Neural cell (in vitro differentiated cells): ENCODE measurements at regions not wholly inside any gene's neighbourhood (a gene's known extent, or its start where the extent isn't known, plus 50 kb on each side); places are given as distances from the start of the nearest gene placed in this dataset.
"Not testable (repeated sequence)": the region's sequence is repeated elsewhere in the genome, so short reads cannot be mapped to it uniquely, and the experiment has no call there.

Experiments used
- H2AFZ ChIP-seq: fragments of 200-600, 300-800 bp; sonication (generic), shearing (Covaris generic); 2 replicates; pipeline ENCODE4 v1.6.0; 2014; ENCODE audit warnings: low read depth, mild to moderate bottlenecking, antibody characterized with exemption, low read length, moderate library complexity
- H3F3A ChIP-seq: fragments of 200-600 bp; shearing (Covaris generic); 2 replicates; pipeline ENCODE4 v1.6.1; 2016; ENCODE audit warnings: mild to moderate bottlenecking, moderate library complexity, mixed read lengths, antibody characterized with exemption, low read length; ENCODE audit not compliant: insufficient read depth, poor library complexity, severe bottlenecking
- H3K27ac ChIP-seq: fragments of 200-600, 300-800 bp; sonication (generic), shearing (Covaris generic); 2 replicates; pipeline ENCODE4 v1.5.1; 2014; ENCODE audit warnings: mild to moderate bottlenecking, low read length, moderate library complexity
- H3K27me3 ChIP-seq: fragments of 300-800, 200-600 bp; sonication (generic), shearing (Covaris generic); 2 replicates; pipeline ENCODE4 v1.6.0; 2014; ENCODE audit warnings: mild to moderate bottlenecking, low read depth, low read length, moderate library complexity; ENCODE audit not compliant: insufficient read depth
- H3K36me3 ChIP-seq: fragments of 300-800, 200-600 bp; sonication (generic), shearing (Covaris generic); 2 replicates; pipeline ENCODE4 v1.5.1; 2014; ENCODE audit warnings: mild to moderate bottlenecking, antibody characterized with exemption, low read length, moderate library complexity; ENCODE audit not compliant: insufficient read depth
- H3K4me2 ChIP-seq: fragments of 300-800, 200-600 bp; sonication (generic), shearing (Covaris generic); 2 replicates; pipeline ENCODE4 v1.6.0; 2014; ENCODE audit warnings: mild to moderate bottlenecking, low read length
- H3K4me3 ChIP-seq: fragments of 300-800, 200-600 bp; sonication (generic), shearing (Covaris generic); 2 replicates; pipeline ENCODE4 v1.5.1; 2014; ENCODE audit warnings: mild to moderate bottlenecking, low read length, moderate library complexity
- H3K79me2 ChIP-seq: fragments of 200-600 bp; shearing (Covaris generic); replicated peaks from 2 replicates; pipeline ENCODE4 v1.6.0; 2014; ENCODE audit warnings: mild to moderate bottlenecking, low read length, moderate library complexity; ENCODE audit not compliant: insufficient read depth
- H3K9ac ChIP-seq: fragments of 300-800, 200-600 bp; sonication (generic), shearing (Covaris generic); 2 replicates; pipeline ENCODE4 v1.6.1; 2016; ENCODE audit warnings: mild to moderate bottlenecking, low read length, mixed read lengths
- H3K9me2 ChIP-seq: fragments of 200-600 bp; shearing (Covaris generic); 2 replicates; pipeline ENCODE4 v1.6.1; 2016; ENCODE audit warnings: mild to moderate bottlenecking, low read length, mixed read lengths; ENCODE audit not compliant: insufficient read depth
- H3K9me3 ChIP-seq: fragments of 200-600, 300-800 bp; sonication (generic), shearing (Covaris generic); 2 replicates; pipeline ENCODE4 v1.6.1; 2016; ENCODE audit warnings: mild to moderate bottlenecking, mixed run types, low read length, moderate library complexity, mixed read lengths
- H4K20me1 ChIP-seq: fragments of 200-600 bp; shearing (Covaris generic); 2 replicates; pipeline ENCODE4 v1.6.1; 2016; ENCODE audit warnings: mild to moderate bottlenecking, mixed run types; ENCODE audit not compliant: insufficient read depth
- CTCF ChIP-seq: fragments of 450-650 bp; IDR thresholded peaks from 2 replicates; pipeline ENCODE4 v1.5.1; 2014; ENCODE audit warnings: antibody characterized with exemption, mild to moderate bottlenecking, moderate library complexity; ENCODE audit not compliant: poor library complexity, severe bottlenecking
- EP300 ChIP-seq: fragments of 450-650 bp; conservative IDR thresholded peaks from 2 replicates; pipeline ENCODE4 v1.6.1; 2014; ENCODE audit warnings: antibody characterized with exemption, mild to moderate bottlenecking, moderate library complexity; ENCODE audit not compliant: poor library complexity, severe bottlenecking
- EZH2 ChIP-seq: fragments of 200-600, 300-800 bp; shearing (Covaris generic), sonication (generic); IDR thresholded peaks from 2 replicates; pipeline ENCODE4 v1.6.1; 2014; ENCODE audit warnings: antibody characterized with exemption, low read length, borderline replicate concordance, mild to moderate bottlenecking; ENCODE audit not compliant: insufficient read depth, poor library complexity, severe bottlenecking
- MXI1 ChIP-seq: fragments of 450-650 bp; conservative IDR thresholded peaks from 2 replicates; pipeline ENCODE4 v1.6.1; 2014; ENCODE audit warnings: antibody characterized with exemption, mild to moderate bottlenecking; ENCODE audit not compliant: poor library complexity, severe bottlenecking
- POLR2AphosphoS5 ChIP-seq: IDR thresholded peaks from 2 replicates; pipeline ENCODE4 v1.6.1; 2012
- RAD21 ChIP-seq: fragments of 450-650 bp; conservative IDR thresholded peaks from 2 replicates; pipeline ENCODE4 v1.6.1; 2014; ENCODE audit warnings: antibody characterized with exemption, mild to moderate bottlenecking, moderate library complexity
- SMC3 ChIP-seq: fragments of 450-650 bp; conservative IDR thresholded peaks from 2 replicates; pipeline ENCODE4 v1.6.1; 2014; ENCODE audit warnings: antibody characterized with exemption, mild to moderate bottlenecking, moderate library complexity; ENCODE audit not compliant: poor library complexity
- TAF1 ChIP-seq: IDR thresholded peaks from 2 replicates; pipeline ENCODE4 v1.6.1; 2012; ENCODE audit warnings: low read depth
- TF ChIP-seq, protein P1 (sequence below): IDR thresholded peaks from 2 replicates; pipeline ENCODE4 v1.6.1; 2012; ENCODE audit warnings: borderline replicate concordance

GRCh38 chr2:177002983-177003382 lies 209.6 kb upstream of the HNRNPA3 start:
- TF ChIP-seq TAF1 (no peak), POLR2AphosphoS5 (no peak), RAD21 (no peak), SMC3 (no peak), EZH2 (no peak), EP300 (no peak), CTCF (no peak), MXI1 (no peak)
- TF ChIP-seq, protein P1, sequence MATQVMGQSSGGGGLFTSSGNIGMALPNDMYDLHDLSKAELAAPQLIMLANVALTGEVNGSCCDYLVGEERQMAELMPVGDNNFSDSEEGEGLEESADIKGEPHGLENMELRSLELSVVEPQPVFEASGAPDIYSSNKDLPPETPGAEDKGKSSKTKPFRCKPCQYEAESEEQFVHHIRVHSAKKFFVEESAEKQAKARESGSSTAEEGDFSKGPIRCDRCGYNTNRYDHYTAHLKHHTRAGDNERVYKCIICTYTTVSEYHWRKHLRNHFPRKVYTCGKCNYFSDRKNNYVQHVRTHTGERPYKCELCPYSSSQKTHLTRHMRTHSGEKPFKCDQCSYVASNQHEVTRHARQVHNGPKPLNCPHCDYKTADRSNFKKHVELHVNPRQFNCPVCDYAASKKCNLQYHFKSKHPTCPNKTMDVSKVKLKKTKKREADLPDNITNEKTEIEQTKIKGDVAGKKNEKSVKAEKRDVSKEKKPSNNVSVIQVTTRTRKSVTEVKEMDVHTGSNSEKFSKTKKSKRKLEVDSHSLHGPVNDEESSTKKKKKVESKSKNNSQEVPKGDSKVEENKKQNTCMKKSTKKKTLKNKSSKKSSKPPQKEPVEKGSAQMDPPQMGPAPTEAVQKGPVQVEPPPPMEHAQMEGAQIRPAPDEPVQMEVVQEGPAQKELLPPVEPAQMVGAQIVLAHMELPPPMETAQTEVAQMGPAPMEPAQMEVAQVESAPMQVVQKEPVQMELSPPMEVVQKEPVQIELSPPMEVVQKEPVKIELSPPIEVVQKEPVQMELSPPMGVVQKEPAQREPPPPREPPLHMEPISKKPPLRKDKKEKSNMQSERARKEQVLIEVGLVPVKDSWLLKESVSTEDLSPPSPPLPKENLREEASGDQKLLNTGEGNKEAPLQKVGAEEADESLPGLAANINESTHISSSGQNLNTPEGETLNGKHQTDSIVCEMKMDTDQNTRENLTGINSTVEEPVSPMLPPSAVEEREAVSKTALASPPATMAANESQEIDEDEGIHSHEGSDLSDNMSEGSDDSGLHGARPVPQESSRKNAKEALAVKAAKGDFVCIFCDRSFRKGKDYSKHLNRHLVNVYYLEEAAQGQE: no peak
- Histone ChIP-seq H3K79me2 (no peaks in the 10 kb centered on the region), H3K9me2 (no peaks in the 10 kb centered on the region), H4K20me1 (no peaks in the 10 kb centered on the region), H3K9ac (no peak overlapping the region), H3K27me3 (no peaks in the 10 kb centered on the region), H3F3A (no peaks in the 10 kb centered on the region), H3K27ac (no peak overlapping the region), H3K9me3 (no peaks in the 10 kb centered on the region), H3K4me3 (no peak overlapping the region), H3K36me3 (no peaks in the 10 kb centered on the region), H2AFZ (no peak overlapping the region), H3K4me2 (no peak overlapping the region)

DNA sequence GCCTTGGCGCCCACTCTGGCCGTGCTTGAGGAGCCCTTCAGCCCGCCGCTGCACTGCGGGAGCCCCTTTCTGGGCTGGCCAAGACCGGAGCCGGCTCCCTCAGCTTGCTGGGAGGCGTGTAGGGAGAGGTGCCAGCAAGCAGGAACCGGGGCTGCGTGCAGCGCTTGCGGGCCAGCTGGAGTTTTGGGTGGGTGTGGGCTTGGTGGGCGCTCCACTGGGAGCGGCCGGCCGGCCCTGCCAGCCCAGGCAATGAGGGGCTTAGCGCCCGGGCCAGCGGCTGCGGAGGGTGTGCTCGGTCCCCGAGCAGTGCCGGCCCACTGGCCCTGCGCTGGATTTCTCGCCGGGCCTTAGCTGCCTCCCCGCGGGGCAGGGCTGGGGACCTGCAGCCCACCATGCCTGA lies 204.9 kb upstream of the HNRNPA3 start:
- H4K20me1 ChIP-seq, H3K27me3 ChIP-seq, H3K27ac ChIP-seq, H3K79me2 ChIP-seq, H3K36me3 ChIP-seq, H3K4me3 ChIP-seq, H3K9me2 ChIP-seq, H3K9ac ChIP-seq, H2AFZ ChIP-seq, H3F3A ChIP-seq, H3K4me2 ChIP-seq, H3K9me3 ChIP-seq: not testable (repeated sequence)

DNA sequence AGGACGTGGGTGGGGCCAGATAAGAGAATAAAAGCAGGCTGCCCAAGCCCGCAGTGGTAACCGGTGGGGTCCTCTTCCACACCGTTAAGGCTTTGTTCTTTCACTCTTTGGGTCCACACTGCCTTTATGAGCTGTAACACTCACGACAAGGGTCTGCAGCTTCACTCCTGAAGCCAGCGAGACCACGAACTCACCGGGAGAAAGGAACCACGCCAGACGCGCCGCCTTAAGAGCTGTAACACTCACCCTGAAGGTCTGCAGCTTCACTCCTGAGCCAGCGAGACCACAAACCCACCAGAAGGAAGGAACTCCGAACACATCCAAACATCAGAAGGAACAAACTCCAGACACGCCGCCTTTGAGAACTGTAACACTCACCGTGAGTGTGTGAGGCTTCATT lies 203.9 kb upstream of the HNRNPA3 start:
- H3K27ac ChIP-seq, H3K79me2 ChIP-seq, H3F3A ChIP-seq: not testable (repeated sequence)

More for the DNA sequence above, 203.9 kb upstream of the HNRNPA3 start:
- H3K9me2 ChIP-seq, H3K36me3 ChIP-seq, H3K4me3 ChIP-seq, H4K20me1 ChIP-seq, H3K9me3 ChIP-seq, H3K27me3 ChIP-seq, H2AFZ ChIP-seq, H3K9ac ChIP-seq, H3K4me2 ChIP-seq: not testable (repeated sequence)
